GM20000 (cell line): ENCODE measurements at regions not wholly inside any gene's neighbourhood (a gene's known extent, or its start where the extent isn't known, plus 50 kb on each side); places are given as distances from the start of the nearest gene placed in this dataset.

Source experiments
- DNase-seq: peaks from one replicate; pipeline ENCODE4 v3.0.0; 2012; ENCODE audit warnings: low spot score
- CTCF ChIP-seq: IDR thresholded peaks from 2 replicates; pipeline ENCODE4 v1.5.1; 2012; ENCODE audit warnings: mild to moderate bottlenecking, control low read depth; ENCODE audit errors: extremely low read depth, missing control alignments

DNA sequence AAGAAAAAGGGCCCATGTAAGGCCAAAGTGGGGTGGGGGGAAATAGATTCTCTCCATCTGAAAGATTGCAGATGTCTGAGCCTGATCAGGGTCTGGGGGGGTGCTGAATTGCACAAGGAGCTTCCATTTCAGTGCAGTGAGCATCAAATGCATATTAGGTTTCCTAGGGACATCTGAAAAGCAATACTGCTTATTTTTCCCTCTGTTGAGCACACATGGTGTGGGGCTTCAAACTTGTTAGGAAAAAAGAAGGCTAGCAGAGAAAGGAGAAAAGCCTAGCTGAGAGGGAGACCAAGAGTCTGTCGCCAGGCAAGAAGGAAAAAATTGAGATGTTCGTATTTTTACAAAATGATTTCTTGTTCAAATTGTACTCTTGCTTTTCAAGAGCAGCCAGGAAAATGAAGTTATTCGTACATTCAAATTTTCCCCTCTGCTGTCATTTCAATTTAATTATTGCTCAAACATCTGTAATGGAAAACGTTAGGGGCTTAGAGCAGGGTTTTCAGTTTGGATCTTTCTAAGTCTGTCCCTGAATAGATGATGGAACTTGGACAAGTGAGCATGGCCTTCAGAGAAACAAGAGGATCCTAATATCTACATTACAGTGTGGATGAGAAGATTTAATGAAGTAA, 191.9 kb upstream of the GAS1 start:
- DNase-seq = no peak
- no peak for TF ChIP-seq CTCF

DNA sequence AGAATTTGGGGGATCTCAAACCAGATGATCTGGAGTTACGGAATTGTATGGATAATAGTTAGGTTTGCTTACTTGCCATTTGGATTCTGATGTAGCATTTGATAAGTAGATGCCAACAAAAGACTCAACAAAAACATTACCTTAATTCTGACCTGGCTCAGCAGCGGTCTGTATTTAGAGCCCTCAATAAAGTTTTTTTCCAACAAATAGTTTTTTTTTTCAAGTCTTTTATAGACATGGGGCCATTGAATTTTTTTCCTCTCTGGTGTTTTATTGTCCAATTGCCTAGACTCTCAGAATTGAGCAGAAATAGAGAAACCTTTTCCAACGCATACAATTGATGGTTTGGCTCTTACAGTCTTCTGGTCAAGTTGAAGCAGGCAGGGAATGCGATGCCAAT, 192.8 kb upstream of the GAS1 start:
- TF ChIP-seq CTCF = no peak
- DNase-seq = no peak

GRCh38 chr9:87140605-87141109, 193.4 kb upstream of the GAS1 start:
- no peak for DNase-seq
- no peak for TF ChIP-seq CTCF

- no peak for DNase-seq
- no peak for TF ChIP-seq CTCF
Observed at GRCh38 chr9:87141124-87141523, 193.8 kb upstream of the GAS1 start.

GRCh38 chr9:87146933-87147332, 199.6 kb upstream of the GAS1 start:
- TF ChIP-seq CTCF = no peak
- DNase-seq = no peak

DNA sequence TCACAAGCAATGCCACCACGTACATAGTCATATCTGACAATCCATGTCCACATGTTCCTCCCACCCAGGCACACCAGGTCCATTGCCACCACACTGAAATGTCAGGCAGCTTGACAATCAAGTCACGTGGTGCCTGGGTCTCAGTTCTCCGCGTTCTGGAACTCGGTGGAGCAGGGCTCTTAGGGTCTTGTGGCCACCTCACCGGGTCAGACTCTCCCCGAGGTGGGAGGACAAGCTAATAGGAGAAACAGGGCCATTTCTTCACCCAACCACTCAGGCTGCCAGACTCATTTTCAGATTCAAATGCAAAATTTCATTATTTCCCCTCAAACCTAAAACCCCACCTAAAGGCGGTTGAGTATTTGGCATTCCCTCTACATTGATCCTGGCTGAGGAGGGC, 200.5 kb upstream of the GAS1 start:
- no peak for TF ChIP-seq CTCF
- no peak for DNase-seq

DNA sequence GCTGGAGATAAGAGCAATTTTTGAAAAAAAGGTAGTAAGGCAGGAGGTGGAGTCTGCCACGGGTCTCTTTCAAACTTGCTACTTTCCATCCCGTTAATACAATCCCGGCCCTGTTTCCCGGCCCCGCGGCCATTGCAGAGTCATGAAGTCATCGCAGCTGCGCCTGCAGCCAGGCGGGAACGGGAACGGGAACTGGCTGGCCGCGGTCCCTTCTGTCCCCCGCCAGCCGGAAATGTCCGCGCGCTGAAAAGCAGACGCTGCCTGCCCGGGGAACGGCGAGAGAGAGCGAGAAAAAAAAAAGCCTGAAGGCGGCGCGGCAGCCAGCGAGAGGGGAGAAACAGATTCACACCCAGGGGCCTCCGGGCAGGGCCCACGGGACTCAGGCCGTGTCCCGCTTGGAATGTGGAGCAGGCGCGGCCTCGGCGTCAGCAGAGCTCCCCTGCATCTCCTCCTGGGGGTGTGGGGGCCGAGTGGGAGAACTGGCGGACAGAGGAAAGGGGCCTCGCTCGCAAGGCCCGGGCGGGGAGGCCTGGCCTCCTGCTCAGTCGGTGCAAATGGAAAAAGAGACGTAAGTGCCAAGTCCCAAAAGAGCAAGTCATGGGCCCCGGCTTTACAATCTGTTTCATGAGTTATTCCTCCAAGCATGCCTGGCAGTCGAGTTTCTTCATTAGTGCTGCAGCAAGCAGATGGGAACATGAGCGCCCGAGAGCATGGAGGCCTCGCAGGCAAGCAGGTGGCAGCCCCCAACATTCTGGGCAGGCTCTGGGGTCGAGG, 201.2 kb upstream of the GAS1 start:
- no peak for TF ChIP-seq CTCF
- no peak for DNase-seq
